ENCODE measurements at regions not wholly inside any gene's neighbourhood (a gene's known extent, or its start where the extent isn't known, plus 50 kb on each side); places are given as distances from the start of the nearest gene placed in this dataset.

DNA sequence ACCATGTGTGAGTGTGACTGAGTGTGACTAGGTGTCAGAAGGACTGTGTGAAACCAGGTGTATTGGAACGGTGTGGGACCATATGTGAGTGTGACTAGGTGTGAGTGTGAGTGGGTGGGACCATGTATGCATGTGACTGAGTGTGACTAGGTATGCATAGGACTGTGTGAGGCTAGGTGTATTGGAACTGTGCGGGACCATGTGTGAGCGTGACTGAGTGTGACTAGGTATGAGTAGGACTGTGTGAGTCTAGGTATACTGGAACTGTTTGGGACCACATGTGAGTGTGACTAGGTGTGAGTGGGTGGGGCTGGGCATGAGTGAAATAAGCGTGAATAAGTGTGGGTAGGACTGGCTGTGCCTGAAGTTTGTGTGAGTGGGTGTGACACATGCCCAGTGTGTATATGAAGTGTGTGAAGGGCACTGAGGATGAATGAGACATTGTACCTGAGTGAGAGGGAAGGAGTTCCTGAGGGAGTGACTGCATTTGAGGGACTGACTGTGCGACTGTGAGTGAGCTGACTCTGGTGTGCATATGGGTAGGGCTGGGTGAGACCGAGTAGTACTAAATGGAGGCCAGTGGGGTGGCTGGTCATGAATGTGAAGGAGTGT lies 247.0 kb upstream of the CCDC54 start:
- H3K4me1 ChIP-seq = no peaks in the 10 kb centered on the region
- no peak overlapping the region for H3K27ac ChIP-seq
- no peak for TF ChIP-seq POLR2A (IDR thresholded peaks at IDR 0.05)
- TF ChIP-seq, protein P1, sequence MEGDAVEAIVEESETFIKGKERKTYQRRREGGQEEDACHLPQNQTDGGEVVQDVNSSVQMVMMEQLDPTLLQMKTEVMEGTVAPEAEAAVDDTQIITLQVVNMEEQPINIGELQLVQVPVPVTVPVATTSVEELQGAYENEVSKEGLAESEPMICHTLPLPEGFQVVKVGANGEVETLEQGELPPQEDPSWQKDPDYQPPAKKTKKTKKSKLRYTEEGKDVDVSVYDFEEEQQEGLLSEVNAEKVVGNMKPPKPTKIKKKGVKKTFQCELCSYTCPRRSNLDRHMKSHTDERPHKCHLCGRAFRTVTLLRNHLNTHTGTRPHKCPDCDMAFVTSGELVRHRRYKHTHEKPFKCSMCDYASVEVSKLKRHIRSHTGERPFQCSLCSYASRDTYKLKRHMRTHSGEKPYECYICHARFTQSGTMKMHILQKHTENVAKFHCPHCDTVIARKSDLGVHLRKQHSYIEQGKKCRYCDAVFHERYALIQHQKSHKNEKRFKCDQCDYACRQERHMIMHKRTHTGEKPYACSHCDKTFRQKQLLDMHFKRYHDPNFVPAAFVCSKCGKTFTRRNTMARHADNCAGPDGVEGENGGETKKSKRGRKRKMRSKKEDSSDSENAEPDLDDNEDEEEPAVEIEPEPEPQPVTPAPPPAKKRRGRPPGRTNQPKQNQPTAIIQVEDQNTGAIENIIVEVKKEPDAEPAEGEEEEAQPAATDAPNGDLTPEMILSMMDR (IDR thresholded peaks at IDR 0.05) = no peak
- no peak overlapping the region for H3K4me3 ChIP-seq
- no peaks in the 10 kb centered on the region for H3K27me3 ChIP-seq
- no peaks in the 10 kb centered on the region for H3K9me3 ChIP-seq
- intact Hi-C loops (cut with DNase I; ENCODE audit: low total_unique reads) = no loop called here
- DNase-seq = no peak
- H3K36me3 ChIP-seq = no peaks in the 10 kb centered on the region

DNA sequence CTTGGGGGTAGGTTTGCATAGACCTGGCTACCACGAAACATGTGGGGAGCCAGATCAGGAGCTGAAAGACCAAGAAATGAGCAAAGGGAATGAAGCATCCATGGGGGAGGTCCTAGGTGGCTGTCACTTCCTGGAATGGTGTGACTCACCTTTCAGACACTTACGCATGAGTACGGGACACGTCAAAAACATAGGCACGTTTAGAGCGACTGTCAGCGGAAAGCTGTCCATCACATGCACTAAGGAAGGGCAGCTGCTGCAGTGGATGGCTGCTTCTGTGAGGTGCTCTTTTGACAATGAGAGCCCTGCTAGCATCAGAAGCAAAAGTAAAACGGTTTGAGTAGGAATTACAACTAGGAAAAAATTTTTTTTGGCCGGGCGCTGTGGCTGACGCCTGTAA lies 244.6 kb upstream of the CCDC54 start:
- Histone ChIP-seq H3K9me3 (no peaks in the 10 kb centered on the region), H3K36me3 (no peaks in the 10 kb centered on the region), H3K27me3 (no peaks in the 10 kb centered on the region), H3K27ac (no peak overlapping the region), H3K4me3 (no peak overlapping the region), H3K4me1 (no peaks in the 10 kb centered on the region)
- no peak for TF ChIP-seq POLR2A (IDR thresholded peaks at IDR 0.05)
- TF ChIP-seq, protein P1 (IDR thresholded peaks at IDR 0.05) = no peak
- intact Hi-C loops (cut with DNase I; ENCODE audit: low total_unique reads) = no loop called here
- no peak for DNase-seq

DNA sequence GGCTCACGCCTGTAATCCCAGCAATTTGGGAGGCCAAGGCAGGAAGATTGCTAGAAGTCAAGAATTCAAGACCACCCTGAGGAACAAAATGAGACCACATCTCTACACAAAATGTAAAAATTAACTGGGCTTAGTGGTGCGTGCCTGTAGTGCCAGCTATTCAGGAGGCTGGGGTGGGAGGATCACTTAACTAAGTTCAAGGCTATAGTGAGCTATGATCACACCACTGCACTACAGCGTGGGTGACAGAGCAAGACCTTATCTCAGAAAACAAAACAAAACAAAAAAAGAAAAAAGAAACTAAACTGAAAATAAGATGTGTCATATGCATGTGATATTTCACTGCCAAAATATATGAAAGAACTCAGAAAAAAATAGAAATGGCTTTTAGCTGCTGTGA lies 243.3 kb upstream of the CCDC54 start:
- H3K9me3 ChIP-seq = no peaks in the 10 kb centered on the region
- no peaks in the 10 kb centered on the region for H3K4me1 ChIP-seq
- DNase-seq = no peak
- no peak for TF ChIP-seq POLR2A (IDR thresholded peaks at IDR 0.05)
- TF ChIP-seq, protein P1 (IDR thresholded peaks at IDR 0.05) = no peak
- intact Hi-C loops (cut with DNase I; ENCODE audit: low total_unique reads) = no loop called here
- no peaks in the 10 kb centered on the region for H3K36me3 ChIP-seq
- H3K27ac ChIP-seq = no peak overlapping the region
- H3K4me3 ChIP-seq = no peak overlapping the region
- H3K27me3 ChIP-seq = no peaks in the 10 kb centered on the region

DNA sequence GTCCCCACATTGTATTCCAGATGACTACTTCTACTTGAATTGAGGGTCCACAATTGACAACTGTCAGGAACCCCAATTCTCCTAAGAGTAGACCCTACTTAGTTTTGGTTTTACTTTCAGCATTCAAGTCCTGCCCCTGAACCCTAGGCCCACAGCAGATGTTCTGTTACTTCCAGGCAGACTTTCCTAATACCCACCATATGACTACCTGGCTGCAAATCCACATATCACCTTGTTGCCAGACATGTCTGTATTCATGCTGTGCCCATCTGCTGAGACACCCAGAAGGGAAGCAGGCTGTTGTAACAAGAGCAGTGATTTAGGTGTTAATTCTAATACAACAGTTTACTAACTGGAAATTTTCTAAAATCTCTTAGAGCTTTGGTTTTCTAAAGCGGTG lies 235.1 kb upstream of the CCDC54 start:
- Histone ChIP-seq H3K4me3 (no peak overlapping the region), H3K4me1 (no peaks in the 10 kb centered on the region), H3K36me3 (no peaks in the 10 kb centered on the region), H3K27ac (no peak overlapping the region), H3K9me3 (no peaks in the 10 kb centered on the region), H3K27me3 (no peaks in the 10 kb centered on the region)
- intact Hi-C loops (cut with DNase I; ENCODE audit: low total_unique reads) = no loop called here
- no peak for DNase-seq
- TF ChIP-seq POLR2A (IDR thresholded peaks at IDR 0.05) = no peak
- TF ChIP-seq, protein P1 (IDR thresholded peaks at IDR 0.05) = no peak

DNA sequence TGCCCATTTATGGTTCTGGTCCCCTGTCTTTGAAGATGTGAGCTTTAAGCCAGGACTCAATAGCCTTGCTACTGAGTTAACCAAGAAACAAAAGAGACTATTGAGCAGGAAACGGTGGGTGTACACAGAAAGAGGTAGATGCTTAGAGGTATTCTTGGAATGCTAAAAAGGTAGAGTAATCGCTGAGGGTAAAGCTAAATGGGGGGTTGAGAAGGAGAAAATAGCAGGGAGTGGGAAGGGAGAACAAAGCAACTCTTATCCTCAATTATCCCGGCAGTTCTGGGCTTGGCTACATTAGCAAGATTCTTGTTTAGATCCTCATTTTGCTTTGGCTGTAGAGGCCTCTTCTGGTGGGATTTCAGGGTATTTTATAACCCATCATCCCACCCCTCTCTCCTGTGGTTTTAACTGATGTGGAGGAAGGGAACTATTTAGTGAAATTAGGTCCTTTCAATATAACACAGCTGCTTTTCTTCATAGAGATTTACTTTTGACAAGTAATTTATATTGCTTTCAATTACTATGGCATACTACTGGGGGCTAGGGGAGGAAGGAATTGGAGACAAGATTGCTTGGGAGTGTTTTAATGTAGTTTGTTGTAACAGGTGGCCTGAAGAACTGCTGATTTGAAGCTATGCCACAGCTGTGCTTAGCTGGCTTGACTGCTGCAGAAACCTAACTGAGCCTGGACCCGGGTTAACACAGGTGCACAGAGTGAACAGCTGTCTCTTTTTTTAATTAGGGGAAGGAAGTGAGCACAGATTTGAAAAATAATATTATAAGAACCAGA lies 234.3 kb upstream of the CCDC54 start:
- Histone ChIP-seq H3K27ac (no peak overlapping the region), H3K27me3 (no peaks in the 10 kb centered on the region), H3K4me1 (no peaks in the 10 kb centered on the region), H3K9me3 (no peaks in the 10 kb centered on the region), H3K36me3 (no peaks in the 10 kb centered on the region), H3K4me3 (no peak overlapping the region)
- no peak for DNase-seq
- TF ChIP-seq POLR2A (IDR thresholded peaks at IDR 0.05) = no peak
- TF ChIP-seq, protein P1 (IDR thresholded peaks at IDR 0.05) = no peak
- intact Hi-C loops (cut with DNase I; ENCODE audit: low total_unique reads) = no loop called here

All from uterus (tissue), 3 donors.